ENCODE measurements at regions not wholly inside any gene's neighbourhood (a gene's known extent, or its start where the extent isn't known, plus 50 kb on each side); places are given as distances from the start of the nearest gene placed in this dataset.
"Not testable (repeated sequence)": the region's sequence is repeated elsewhere in the genome, so short reads cannot be mapped to it uniquely, and the experiment has no call there.

DNA sequence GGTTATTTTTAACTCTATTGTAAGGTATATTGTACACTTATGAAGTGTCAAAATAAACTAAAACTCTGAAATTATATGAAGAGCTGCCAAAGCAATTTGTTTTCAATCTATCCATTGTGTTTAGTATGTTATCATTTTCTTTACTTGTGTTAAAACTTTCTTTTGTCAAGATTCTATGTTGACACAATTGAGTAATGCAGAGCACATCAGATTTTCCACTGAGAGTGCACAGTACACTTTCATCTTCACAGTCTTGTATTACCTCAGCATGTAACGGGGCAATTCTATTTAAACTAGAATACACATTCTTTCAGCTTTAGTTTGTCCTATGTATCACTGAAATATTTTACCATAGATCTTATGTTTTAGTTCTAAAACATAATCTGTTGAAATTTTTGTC is 304.4 kb upstream of the ZC3H15 start:
- DNase-seq (ENCODE audit: extremely low read depth, low read depth) = no peak
- TF ChIP-seq, protein P1, sequence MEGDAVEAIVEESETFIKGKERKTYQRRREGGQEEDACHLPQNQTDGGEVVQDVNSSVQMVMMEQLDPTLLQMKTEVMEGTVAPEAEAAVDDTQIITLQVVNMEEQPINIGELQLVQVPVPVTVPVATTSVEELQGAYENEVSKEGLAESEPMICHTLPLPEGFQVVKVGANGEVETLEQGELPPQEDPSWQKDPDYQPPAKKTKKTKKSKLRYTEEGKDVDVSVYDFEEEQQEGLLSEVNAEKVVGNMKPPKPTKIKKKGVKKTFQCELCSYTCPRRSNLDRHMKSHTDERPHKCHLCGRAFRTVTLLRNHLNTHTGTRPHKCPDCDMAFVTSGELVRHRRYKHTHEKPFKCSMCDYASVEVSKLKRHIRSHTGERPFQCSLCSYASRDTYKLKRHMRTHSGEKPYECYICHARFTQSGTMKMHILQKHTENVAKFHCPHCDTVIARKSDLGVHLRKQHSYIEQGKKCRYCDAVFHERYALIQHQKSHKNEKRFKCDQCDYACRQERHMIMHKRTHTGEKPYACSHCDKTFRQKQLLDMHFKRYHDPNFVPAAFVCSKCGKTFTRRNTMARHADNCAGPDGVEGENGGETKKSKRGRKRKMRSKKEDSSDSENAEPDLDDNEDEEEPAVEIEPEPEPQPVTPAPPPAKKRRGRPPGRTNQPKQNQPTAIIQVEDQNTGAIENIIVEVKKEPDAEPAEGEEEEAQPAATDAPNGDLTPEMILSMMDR (IDR thresholded peaks at IDR 0.05; ENCODE audit: low read depth, low read length) = no peak

DNA sequence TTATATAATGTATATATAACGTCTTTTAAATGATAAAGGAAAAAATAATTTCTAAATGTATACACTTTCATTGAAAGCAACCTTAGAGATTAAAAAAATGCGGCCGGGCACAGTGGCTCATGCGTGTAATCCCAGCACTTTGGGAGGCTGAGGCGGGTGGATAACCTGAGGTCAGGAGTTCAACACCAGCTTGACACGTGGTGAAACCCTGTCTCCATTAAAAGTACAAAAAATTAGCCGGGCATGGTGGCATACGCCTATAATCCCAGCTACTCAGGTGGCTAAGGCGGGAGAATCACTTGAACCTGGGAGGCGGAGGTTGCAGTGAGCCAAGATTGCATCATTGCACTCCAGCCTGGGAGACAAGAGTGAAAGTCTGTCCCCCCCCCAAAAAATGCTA is 303.7 kb upstream of the ZC3H15 start:
- DNase-seq (ENCODE audit: extremely low read depth, low read depth) = not testable (repeated sequence)

DNA sequence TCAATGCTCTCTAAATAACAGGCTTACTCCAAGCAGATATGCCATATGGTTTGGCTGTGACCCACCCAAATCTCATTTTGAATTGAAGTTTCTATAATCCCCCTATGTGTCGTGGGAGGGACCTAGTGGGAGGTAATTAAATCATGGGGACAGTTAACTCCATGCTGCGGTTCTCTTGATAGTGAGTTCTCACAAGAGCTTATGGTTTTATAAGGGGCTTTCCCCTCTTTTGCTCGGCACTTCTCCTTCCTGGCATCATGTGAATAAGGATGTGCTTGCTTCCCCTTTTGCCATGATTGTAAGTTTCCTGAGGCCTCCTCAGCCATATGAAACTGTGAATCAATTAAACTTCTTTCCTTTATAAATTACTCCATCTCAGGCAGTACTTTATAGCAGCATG is 302.7 kb upstream of the ZC3H15 start:
- no peak for DNase-seq (ENCODE audit: extremely low read depth, low read depth)
- TF ChIP-seq, protein P1 (IDR thresholded peaks at IDR 0.05; ENCODE audit: low read depth, low read length) = no peak

DNA sequence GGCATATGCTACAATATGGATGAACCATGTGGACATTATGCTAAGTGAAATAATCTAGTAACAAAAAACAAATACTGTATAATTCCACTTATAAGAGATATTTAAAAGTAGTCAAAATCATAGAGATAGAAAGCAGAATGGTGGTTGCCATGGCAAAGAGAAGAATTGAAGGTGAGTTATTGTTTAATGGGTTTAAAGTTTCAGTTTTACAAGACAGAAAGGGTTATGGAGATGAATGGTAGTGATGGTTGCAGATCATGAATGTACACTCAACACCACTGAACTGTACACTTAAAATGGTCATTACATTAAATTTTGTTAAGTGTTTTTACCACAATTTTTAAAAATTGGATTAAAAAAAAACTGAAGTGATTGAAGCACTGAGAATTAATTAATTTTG is 298.2 kb upstream of the ZC3H15 start:
- TF ChIP-seq, protein P1 (IDR thresholded peaks at IDR 0.05; ENCODE audit: low read depth, low read length) = no peak
- DNase-seq (ENCODE audit: extremely low read depth, low read depth) = no peak

DNA sequence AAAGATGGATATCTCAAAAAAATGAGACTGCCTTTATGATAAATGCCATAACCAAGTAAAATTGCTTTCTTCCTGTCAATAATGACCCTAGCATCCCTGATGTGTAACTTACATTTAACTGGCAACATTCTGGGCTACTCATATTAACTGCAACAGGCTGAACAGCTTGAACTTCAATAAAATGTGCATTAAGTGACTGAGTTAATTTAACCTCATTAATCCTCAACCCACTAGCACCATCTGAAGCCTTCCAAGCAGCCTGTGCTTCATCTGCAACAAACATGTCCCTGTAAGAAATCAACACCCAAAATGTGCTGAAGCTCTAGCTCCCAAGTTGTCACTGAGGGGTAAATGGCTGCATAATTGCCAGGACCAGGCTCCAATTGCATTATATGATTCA is 296.2 kb upstream of the ZC3H15 start:
- DNase-seq (ENCODE audit: extremely low read depth, low read depth) = no peak
- TF ChIP-seq, protein P1 (IDR thresholded peaks at IDR 0.05; ENCODE audit: low read depth, low read length) = no peak

DNA sequence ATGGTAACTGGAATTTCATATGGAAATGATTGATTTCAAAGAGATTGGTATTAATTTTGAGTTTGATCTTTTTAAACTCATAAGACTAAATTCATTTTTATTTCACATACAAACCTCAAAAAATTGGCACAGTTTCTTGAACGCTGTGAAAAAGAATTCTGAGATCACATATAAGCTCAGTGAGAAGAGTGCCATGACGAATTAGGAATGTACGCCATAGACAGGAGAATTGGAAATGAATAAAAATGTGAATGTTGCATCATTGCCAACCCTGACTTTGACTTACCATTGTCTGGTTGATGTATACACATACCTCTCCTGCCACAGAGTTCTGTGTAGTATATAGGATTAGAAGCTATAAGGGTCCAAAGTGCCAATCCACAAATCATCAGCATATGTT is 290.4 kb upstream of the ZC3H15 start:
- TF ChIP-seq, protein P1 (IDR thresholded peaks at IDR 0.05; ENCODE audit: low read depth, low read length) = no peak
- DNase-seq (ENCODE audit: extremely low read depth, low read depth) = no peak

DNA sequence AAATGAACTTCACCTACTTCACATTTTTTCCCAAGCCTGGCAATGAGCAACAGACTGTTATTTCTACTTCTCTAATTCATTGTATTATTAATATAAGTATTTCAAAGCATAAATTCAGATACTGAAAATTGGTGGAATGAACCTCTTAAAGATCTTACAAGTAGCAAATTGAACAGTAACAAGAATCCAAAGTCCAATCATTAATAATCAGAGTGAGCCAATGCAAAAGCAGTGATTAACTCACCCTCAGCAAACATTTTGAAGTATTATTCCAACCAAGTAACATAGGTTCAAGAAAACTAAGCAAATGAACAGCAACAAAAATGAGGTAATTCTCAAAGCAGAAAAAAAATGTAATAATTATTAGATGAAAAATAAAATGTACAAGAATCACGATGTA is 288.1 kb upstream of the ZC3H15 start:
- TF ChIP-seq, protein P1 (IDR thresholded peaks at IDR 0.05; ENCODE audit: low read depth, low read length) = no peak
- DNase-seq (ENCODE audit: extremely low read depth, low read depth) = no peak

DNA sequence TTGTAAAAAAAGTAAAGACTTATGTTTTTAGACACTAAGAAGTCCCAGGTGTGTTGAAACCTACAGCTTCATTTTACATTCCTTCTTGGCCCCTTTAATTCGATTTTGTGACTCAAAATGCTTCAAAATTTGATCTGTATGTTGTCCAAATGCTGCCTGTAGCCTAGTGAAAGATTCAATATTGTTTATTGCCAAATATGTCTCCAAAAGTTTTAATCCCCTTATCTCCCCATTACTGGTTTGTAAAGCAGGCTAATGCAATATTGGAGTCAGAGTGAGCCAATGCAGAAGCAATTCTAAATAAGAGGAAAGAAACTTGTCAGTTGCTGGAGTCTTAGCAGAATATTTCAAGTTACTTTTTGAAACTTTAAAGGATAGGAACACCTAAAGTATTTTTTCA is 287.0 kb upstream of the ZC3H15 start:
- DNase-seq (ENCODE audit: extremely low read depth, low read depth) = no peak
- TF ChIP-seq, protein P1 (IDR thresholded peaks at IDR 0.05; ENCODE audit: low read depth, low read length) = no peak

Data from AG09319 (cell line).